ENCODE measurements at regions not wholly inside any gene's neighbourhood (a gene's known extent, or its start where the extent isn't known, plus 50 kb on each side); places are given as distances from the start of the nearest gene placed in this dataset.

DNA sequence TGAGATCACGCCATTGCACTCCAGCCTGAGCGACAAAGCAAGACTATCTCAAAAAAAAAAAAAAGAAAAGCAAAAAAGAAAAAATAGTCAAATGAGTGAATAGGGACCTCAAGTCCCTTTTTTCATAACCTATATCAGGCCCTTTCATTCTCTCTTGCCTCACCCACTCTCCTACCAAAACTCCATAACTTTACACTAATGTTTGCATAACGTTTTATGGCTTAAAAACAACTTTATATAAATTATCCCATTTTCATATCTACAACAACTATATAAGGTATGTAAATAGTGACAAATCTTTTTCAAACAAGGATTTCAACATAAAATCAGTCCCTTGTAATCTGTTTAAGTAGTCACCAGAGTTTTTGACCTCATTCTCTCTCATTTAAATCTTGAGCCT is 56.9 kb upstream of the PIP5K1B start:
- no peak for DNase-seq

DNA sequence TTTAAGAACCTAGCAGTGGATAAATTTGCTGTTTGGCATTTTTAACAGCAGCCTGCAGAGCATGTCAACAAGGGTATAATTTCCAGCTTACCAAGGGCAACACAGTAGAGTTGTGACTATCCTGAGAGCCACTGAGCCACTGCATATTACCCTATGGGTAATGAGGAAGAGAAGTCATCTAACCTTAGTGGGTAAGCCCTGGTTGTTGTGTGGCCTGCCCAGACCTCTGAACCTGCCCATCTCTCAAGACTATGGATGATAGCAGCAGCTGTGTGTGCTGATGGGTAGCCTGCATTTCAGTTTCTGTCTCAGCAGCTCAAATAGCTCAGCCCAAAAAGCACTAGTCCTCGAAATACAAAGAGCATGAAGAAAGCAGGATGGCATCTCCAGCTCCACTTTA is 56.1 kb upstream of the PIP5K1B start:
- no peak for DNase-seq

DNA sequence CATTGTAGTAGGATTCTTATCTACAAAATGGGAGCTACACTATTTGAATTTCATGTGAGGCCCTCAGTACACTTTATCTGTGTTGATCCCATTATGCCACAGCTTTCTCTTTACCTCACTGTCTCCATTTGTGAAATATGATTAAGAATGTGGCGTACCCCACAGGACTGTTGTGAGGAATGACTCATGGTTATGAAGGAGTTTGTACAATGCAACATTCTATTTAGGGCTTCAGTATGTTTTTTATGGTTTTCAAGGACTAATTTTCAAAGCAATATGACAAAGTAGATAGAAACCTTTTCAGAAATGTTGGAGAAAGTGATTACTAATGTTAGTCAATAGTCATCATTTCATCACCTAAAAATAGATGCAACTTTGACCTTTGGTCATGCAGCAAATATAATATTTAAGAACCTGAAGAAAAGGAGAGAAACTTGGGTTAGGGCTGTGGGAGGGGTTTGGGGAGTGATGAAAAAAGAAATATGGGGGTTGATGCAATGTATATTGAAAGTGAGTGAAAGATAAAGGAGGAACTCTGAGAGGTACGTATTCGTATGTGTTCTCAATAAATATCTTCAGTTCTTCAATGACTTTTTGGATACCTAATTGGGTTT is 53.7 kb upstream of the PIP5K1B start:
- DNase-seq: no peak

DNA sequence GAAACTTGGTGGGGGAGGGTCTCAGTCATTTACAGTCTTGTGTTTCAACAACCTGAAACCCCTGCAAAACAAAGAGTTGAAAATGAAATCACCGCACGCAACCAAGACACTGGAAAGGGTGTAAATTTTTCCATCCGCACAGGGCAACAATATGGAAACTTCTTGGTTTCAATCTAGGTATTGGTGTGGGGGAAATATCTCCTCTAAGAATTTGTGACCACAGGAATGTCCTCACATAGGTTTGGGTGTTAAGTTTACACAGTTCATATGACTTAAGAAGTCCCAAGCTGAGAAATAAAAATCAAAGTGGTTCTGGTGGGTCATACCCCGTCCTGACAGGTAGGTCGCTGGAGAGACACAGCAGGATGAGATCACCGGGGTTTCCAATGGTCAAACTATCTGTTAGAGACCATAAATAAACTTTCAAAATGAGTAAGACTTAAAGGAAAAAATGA is 51.9 kb upstream of the PIP5K1B start:
- no peak for DNase-seq

DNA sequence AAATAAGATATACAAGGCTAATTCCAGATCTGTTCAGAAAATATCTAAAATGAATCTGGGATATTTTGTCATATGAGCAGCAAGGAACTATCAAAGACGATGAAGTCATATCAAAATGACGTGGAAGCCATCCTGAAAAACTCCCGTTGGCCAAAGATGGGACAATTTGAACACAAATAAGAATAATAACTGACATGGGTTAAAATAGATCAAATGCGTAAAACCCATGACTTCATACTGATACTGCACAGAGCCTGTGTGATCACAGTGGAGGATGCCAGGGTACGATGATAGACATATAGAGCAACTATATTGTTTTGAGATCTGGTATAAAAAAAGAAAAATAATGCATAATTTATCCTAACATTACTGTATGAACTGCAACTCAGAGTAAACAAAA is 51.0 kb upstream of the PIP5K1B start:
- DNase-seq: no peak
